IPS-20b (cell line): ENCODE measurements at regions not wholly inside any gene's neighbourhood (a gene's known extent, or its start where the extent isn't known, plus 50 kb on each side); places are given as distances from the start of the nearest gene placed in this dataset.

Source experiments
- H3K27ac ChIP-seq: one replicate; pipeline ENCODE4 v1.5.1; 2013; ENCODE audit warnings: low read length
- H3K27me3 ChIP-seq: 2 replicates; pipeline ENCODE4 v1.6.1; 2013; ENCODE audit warnings: mild to moderate bottlenecking, low read length, inconsistent platforms; ENCODE audit not compliant: insufficient read depth
- H3K36me3 ChIP-seq: 2 replicates; pipeline ENCODE4 v1.6.1; 2013; ENCODE audit warnings: low read depth, mild to moderate bottlenecking, inconsistent platforms, low read length, moderate library complexity; ENCODE audit not compliant: insufficient read depth
- H3K4me1 ChIP-seq: 2 replicates; pipeline ENCODE4 v1.6.1; 2013; ENCODE audit warnings: mild to moderate bottlenecking, control low read depth, inconsistent platforms, low read length, moderate library complexity; ENCODE audit not compliant: insufficient read depth
- H3K4me3 ChIP-seq: 2 replicates; pipeline ENCODE4 v1.5.1; 2013; ENCODE audit warnings: mild to moderate bottlenecking, low read length, inconsistent platforms
- H3K9ac ChIP-seq: 2 replicates; pipeline ENCODE4 v1.6.1; 2013; ENCODE audit warnings: low read depth, mild to moderate bottlenecking, inconsistent platforms, low read length, moderate library complexity
- H3K9me3 ChIP-seq: 2 replicates; pipeline ENCODE4 v1.6.1; 2013; ENCODE audit warnings: mild to moderate bottlenecking, low read depth, low read length, inconsistent platforms; ENCODE audit not compliant: insufficient read depth

DNA sequence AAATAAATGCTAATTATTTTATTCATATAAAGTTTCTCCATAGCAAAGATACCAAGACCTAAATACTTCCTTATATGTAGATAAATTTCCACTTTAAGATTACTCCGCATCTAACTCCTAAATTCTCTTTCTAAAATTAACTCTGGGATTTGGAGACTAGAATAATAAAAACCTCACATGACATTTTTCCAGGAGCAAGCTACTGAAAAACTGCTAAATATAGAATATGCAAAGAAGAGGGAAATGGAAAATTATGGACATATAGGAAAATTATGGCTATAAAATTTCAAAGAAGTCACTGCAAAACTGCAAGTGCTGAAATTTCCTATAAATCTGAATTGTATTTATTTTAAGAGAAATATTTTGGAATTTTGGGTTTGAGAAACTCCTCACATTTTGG lies 186.2 kb downstream of the DUSP6 start:
- Histone ChIP-seq H3K27ac (no peak overlapping the region), H3K4me1 (no peaks in the 10 kb centered on the region), H3K27me3 (peaks cover 5% of the 10 kb centered on the region; the same call in 1 of the 2 replicates), H3K36me3 (no peaks in the 10 kb centered on the region), H3K4me3 (no peak overlapping the region), H3K9me3 (no peaks in the 10 kb centered on the region), H3K9ac (no peak overlapping the region)

DNA sequence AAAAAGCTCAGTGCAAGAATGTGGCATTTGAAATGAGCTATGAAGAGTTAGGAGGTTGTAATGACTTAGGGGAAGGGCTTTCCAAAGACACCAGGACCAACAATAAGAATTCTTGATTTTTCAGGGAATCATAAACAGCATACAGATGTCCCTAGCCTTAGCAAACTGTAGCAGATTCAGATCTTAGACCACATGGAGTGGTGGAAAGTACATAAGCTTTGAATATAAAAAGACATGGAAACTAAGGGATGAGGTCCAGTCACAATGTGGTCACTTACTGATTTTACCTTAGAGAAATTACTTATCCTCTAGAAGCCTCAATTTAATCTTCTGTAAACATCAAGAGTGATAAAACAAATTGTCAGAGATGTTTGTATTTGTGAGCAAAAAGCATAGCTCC lies 186.6 kb downstream of the DUSP6 start:
- no peak overlapping the region for H3K9ac ChIP-seq
- no peaks in the 10 kb centered on the region for H3K4me1 ChIP-seq
- H3K9me3 ChIP-seq = no peaks in the 10 kb centered on the region
- H3K36me3 ChIP-seq = no peaks in the 10 kb centered on the region
- H3K27ac ChIP-seq = no peak overlapping the region
- H3K4me3 ChIP-seq = no peak overlapping the region
- H3K27me3 ChIP-seq = peaks cover 5% of the 10 kb centered on the region; the same call in 1 of the 2 replicates

DNA sequence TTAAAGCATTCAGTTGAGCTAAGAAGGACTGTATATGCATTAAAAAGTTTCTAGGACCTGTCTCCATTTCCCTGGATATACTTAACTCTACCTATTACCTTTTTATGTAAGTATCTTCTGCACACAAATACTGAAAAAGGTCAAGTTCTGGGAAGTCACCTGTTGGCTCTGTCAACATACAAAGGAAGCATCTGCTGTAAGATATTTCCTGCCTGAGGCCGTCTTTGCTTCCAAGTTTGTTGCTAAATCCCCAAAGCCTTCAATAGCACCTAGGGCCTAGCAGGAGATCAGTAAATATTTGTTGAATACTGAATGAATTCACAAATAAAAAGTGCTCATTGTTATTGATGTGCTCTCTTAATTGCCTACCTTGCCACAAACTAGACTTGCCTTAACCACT lies 188.4 kb downstream of the DUSP6 start:
- Histone ChIP-seq H3K27ac (no peak overlapping the region), H3K9ac (no peak overlapping the region), H3K36me3 (no peaks in the 10 kb centered on the region), H3K4me3 (no peak overlapping the region), H3K27me3 (peaks cover 5% of the 10 kb centered on the region; the same call in 1 of the 2 replicates), H3K4me1 (no peaks in the 10 kb centered on the region), H3K9me3 (no peaks in the 10 kb centered on the region)

DNA sequence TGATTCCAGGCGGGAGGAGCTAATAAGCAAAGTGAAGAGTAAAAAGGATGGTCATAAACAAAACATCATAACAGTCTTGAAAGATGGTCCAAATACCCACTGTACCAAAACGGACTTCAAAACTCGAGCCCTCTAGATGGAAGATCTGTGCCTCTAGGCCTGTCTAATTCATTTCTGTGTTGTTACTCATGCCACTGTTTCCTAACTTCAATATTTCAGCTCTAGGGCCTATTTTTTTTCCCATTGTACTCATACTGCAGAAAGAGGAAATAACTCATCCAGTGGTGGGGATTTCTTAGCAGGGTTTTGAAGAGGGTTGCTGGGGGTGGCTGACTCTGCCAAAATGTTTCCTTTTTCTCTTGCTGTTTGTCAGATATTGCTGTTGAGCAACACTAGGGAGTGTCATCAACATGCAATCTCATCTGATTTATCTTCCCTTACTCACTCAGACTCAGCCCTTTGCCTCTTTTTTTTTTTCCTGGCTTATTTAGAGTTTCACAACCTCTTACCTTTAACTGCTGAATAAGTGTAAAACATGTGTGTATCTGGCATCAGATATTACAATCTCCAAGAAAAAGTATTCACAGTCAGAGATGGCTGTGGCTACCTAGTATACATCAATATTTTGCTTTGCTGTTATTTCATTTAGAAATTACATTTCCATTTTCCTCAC lies 189.6 kb downstream of the DUSP6 start:
- Histone ChIP-seq H3K4me3 (no peak overlapping the region), H3K9me3 (no peaks in the 10 kb centered on the region), H3K36me3 (no peaks in the 10 kb centered on the region), H3K27ac (no peak overlapping the region), H3K27me3 (peaks cover 5% of the 10 kb centered on the region; the same call in 1 of the 2 replicates), H3K4me1 (no peaks in the 10 kb centered on the region; the same call in 1 of the 2 replicates), H3K9ac (no peak overlapping the region)

DNA sequence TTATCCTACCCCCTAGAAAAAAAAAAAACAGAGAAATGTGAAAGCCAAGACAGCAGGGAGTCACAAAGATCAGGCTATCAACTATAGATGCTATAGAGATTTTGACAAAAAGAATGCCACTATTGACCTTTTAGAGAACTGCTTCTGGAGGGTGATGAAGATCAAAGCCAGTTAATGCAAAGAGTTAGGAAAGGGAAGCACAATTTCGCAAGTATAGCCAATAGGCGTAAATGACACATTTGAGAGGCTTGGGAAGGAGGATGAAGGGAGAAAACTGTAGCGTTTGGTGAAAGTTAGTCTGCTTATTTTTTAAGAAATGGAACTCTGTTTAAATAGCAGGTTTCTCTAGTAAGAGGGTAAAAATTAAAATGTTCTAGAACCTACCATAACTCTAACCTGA lies 190.7 kb downstream of the DUSP6 start:
- Histone ChIP-seq H3K9ac (no peak overlapping the region), H3K9me3 (no peaks in the 10 kb centered on the region), H3K4me1 (no peaks in the 10 kb centered on the region; the same call in 1 of the 2 replicates), H3K36me3 (no peaks in the 10 kb centered on the region), H3K27ac (no peak overlapping the region), H3K27me3 (peaks cover 5% of the 10 kb centered on the region; the same call in 1 of the 2 replicates), H3K4me3 (no peak overlapping the region)

DNA sequence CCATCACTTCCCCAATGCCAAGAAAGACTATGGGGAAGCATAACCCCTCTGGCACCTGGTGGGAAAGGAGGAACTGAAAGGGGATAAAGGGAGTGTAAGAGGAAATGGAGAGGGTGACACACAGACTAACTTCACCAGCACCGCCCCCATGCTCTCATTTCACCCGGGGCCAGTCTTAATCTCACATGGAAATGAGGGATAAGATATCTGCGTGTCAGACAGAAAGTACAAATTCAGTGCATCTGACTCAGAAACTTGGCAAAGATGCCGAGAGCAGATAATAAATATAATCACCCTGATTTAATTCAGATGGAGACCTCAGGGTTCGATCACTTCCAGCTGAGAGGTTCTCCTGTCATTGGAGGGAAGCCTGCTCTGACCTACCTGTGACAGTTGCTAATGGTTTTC lies 191.6 kb downstream of the DUSP6 start:
- no peak overlapping the region for H3K9ac ChIP-seq
- no peaks in the 10 kb centered on the region; the same call in 1 of the 2 replicates for H3K4me1 ChIP-seq
- H3K36me3 ChIP-seq = no peaks in the 10 kb centered on the region
- no peak overlapping the region for H3K4me3 ChIP-seq
- no peak overlapping the region for H3K27ac ChIP-seq
- no peaks in the 10 kb centered on the region for H3K9me3 ChIP-seq
- H3K27me3 ChIP-seq = peaks cover 5% of the 10 kb centered on the region; the same call in 1 of the 2 replicates

DNA sequence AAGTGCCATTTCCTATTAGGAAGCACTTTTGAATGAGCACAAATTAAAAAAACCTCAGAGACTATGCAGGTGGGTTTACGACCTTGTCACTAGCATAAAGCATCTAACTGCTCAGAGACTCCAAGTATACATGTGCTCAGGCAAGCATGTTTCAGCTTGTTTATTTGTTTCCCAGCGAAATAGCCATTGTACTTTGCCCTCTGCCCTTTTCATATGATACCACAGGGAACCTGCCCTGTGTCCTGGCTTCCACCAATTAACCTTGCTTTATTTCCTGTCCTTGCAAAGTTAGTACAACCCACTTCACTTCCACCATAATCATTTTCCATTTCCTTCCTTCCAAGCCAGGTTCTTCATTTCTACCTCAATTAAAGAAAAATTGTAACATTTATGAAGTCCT lies 194.9 kb downstream of the DUSP6 start:
- Histone ChIP-seq H3K36me3 (no peaks in the 10 kb centered on the region), H3K9ac (no peak overlapping the region), H3K27ac (no peak overlapping the region), H3K4me1 (no peaks in the 10 kb centered on the region; the same call in 1 of the 2 replicates), H3K27me3 (no peaks in the 10 kb centered on the region; the same call in 1 of the 2 replicates), H3K9me3 (no peaks in the 10 kb centered on the region), H3K4me3 (no peak overlapping the region)

DNA sequence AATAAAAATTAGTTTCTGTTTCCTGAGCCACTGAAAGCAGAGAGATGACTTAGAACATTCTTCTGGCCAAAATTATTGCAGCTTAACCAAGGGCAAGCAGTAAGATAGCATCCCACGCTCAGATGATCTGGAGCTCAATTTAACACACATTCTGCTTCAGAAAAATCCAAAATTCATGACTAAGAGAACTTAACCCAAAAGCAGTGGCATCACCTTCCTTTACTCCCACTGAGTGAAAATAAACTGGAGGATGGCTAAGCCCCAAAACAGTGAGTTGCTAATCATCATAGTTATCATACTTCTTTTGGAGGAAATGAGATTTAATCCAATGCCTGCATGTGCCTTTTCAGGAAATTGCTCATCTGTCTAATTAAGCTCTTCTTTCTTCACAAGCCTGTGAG lies 195.4 kb downstream of the DUSP6 start:
- Histone ChIP-seq H3K9me3 (no peaks in the 10 kb centered on the region), H3K9ac (no peak overlapping the region), H3K36me3 (no peaks in the 10 kb centered on the region), H3K4me3 (no peak overlapping the region), H3K27me3 (no peaks in the 10 kb centered on the region; the same call in 1 of the 2 replicates), H3K27ac (no peak overlapping the region), H3K4me1 (no peaks in the 10 kb centered on the region; the same call in 1 of the 2 replicates)

DNA sequence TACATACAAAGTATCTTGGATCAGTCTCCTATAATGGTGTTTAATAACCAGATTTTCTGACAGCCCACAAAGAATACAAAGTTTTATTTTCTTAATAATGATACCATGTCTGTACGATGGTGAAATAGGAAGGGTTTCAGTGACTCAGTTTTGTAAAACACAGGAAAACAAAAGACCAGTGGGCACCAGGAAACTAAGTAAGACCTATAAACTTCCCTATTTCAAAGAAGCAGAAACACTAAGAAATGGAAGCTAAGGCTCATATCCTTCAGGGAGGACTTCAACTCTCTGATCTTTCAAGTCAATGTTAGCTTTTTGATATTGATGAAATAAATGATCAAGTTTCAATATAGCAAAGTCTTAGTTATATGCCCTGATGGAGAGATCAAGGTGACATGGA lies 196.0 kb downstream of the DUSP6 start:
- Histone ChIP-seq H3K27me3 (no peaks in the 10 kb centered on the region; the same call in 1 of the 2 replicates), H3K4me3 (no peak overlapping the region), H3K4me1 (no peaks in the 10 kb centered on the region; the same call in 1 of the 2 replicates), H3K36me3 (no peaks in the 10 kb centered on the region), H3K9me3 (no peaks in the 10 kb centered on the region), H3K9ac (no peak overlapping the region), H3K27ac (no peak overlapping the region)

DNA sequence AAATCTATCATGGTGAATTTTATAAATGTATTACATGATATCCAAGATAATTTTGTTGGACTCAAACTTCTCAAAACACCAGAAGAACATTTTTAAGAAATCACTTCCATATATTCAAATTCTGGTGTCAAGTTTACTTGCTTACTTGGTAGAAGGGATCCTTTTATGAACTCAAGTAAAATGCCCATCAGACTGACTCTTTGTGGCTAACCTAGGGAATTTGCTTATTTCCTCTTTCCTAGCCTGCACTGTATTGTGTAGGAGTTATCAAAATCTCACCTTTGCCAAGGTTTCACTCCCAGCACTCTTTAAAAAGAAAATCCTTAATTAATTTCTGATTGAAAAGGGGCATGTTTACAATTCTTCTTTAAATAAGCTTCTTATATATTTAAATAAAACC lies 196.5 kb downstream of the DUSP6 start:
- Histone ChIP-seq H3K27me3 (no peaks in the 10 kb centered on the region; the same call in 1 of the 2 replicates), H3K27ac (no peak overlapping the region), H3K36me3 (0 out of 2 replicates have a peak, but pooled peaks cover 3% of the 10 kb centered on the region), H3K4me1 (no peaks in the 10 kb centered on the region; the same call in 1 of the 2 replicates), H3K4me3 (no peak overlapping the region), H3K9me3 (peaks cover 4% of the 10 kb centered on the region; the same call in 1 of the 2 replicates), H3K9ac (no peak overlapping the region)

DNA sequence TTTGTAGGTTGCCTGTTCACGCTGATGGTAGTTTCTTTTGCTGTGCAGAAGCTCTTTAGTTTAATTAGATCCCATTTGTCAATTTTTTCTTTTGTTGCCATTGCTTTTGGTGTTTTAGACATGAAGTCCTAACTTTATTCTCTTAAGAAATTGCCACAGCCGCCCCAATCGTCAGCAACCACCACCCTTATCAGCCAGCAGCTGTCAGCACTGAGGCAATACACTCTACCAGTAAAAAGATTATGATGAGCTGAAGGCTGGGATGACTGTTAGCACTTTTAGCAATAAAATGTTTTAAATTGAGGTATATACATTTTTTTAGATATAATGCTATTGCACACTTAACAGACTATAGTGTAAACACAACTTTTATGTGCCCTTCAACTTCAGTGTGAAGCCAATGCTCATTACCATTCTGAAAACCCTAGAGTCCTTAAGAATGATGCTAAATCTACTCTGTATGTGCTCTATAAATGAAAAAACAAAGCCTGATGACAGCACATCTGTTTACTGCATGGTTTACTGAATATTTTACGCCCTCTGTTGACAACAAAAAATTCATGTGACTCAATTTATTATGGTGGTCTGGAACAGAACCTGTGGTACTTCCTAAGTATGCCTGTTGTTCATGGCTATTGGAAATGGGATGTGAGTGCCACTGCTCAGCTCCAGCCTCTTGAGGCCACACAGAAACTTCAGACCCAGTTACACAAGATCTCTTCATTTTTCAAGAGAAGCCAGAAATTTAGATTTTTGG lies 197.4 kb downstream of the DUSP6 start:
- Histone ChIP-seq H3K36me3 (0 out of 2 replicates have a peak, but pooled peaks cover 6% of the 10 kb centered on the region), H3K9me3 (peaks cover 12% of the 10 kb centered on the region; the same call in 1 of the 2 replicates), H3K27me3 (no peaks in the 10 kb centered on the region; the same call in 1 of the 2 replicates), H3K4me3 (no peak overlapping the region), H3K27ac (no peak overlapping the region), H3K4me1 (no peaks in the 10 kb centered on the region; the same call in 1 of the 2 replicates), H3K9ac (no peak overlapping the region)
